Sigmoid colon (tissue), 6 donors: ENCODE measurements at regions not wholly inside any gene's neighbourhood (a gene's known extent, or its start where the extent isn't known, plus 50 kb on each side); places are given as distances from the start of the nearest gene placed in this dataset.

Experiments used
- DNase-seq: peaks from one replicate; pipeline ENCODE4 v3.0.0-alpha.2; 2019
- H3K27ac ChIP-seq, 4 donors: fragments of 200-600 bp; sonication (generic); one replicate each; pipeline ENCODE4 v1.5.1; 2016 to 2019; ENCODE audit warnings: mild to moderate bottlenecking in 1 of 4
- H3K27me3 ChIP-seq, 3 donors: fragments of 200-600 bp; sonication (generic); one replicate each; pipeline ENCODE4 v1.5.1; 2019; ENCODE audit warnings: mild to moderate bottlenecking in 1 of 3
- H3K36me3 ChIP-seq, 4 donors: fragments of 200-600 bp; sonication (generic); one replicate each; pipeline ENCODE4 v1.5.1; 2016 to 2019
- H3K4me1 ChIP-seq, 4 donors: fragments of 200-600 bp; sonication (generic); one replicate each; pipeline ENCODE4 v1.5.1; 2017 to 2019
- H3K4me3 ChIP-seq, 4 donors: fragments of 200-600 bp; sonication (generic); one replicate each; pipeline ENCODE4 v1.5.1; 2017 to 2019; ENCODE audit warnings: mild to moderate bottlenecking in 2 of 4, moderate library complexity in 1 of 4
- H3K9me3 ChIP-seq, 4 donors: fragments of 200-600 bp in 3 of 4; sonication (generic) in 3 of 4; one replicate each; pipeline versions ENCODE4 v1.5.1 to v1.6.1; 2013 to 2019
- CTCF ChIP-seq, 4 experiments: fragments of 450-650 bp in 3 of 4; fragments of 200-600 bp in 1 of 4; IDR thresholded peaks; one replicate each; pipeline ENCODE4 v1.5.1; 2016 to 2019; ENCODE audit warnings: antibody characterized with exemption in 4 of 4, mild to moderate bottlenecking in 3 of 4, moderate library complexity in 2 of 4
- EP300 ChIP-seq, 4 donors: sonication (generic); formaldehyde crosslinking; IDR thresholded peaks; one replicate each; pipeline ENCODE4 v1.6.1; 2017; ENCODE audit warnings: antibody characterized with exemption in 4 of 4
- POLR2A ChIP-seq, 2 donors: fragments of 450-650 bp; IDR thresholded peaks; one replicate each; pipeline ENCODE4 v1.6.1; 2016; ENCODE audit warnings: antibody characterized with exemption in 2 of 2, mild to moderate bottlenecking in 2 of 2, moderate library complexity in 2 of 2
- POLR2AphosphoS5 ChIP-seq, 4 donors: sonication (generic); formaldehyde crosslinking; IDR thresholded peaks; one replicate each; pipeline ENCODE4 v1.6.1; 2017; ENCODE audit warnings: antibody characterized with exemption in 4 of 4
- WGBS, 2 donors: extraction: QIAGEN DNeasy Blood & Tissue Kit; methylation state at CpG; one replicate each; pipeline ENCODE4 v1.1.7; 2013; 5-methylcytosine and 5-hydroxymethylcytosine counted together
- intact Hi-C: fragments of 100-400 bp; cut with DNase I; formaldehyde crosslinking; loops from one replicate; pipeline ENCODE4 v1.15.1; 2023
- donor health status: healthy with polysubstance abuse.
- donor health status: healthy.

- Histone ChIP-seq H3K4me1 (no peaks in the 10 kb centered on the region), H3K4me3 (no peak overlapping the region), H3K36me3 (no peaks in the 10 kb centered on the region), H3K27me3 (no peaks in the 10 kb centered on the region), H3K9me3 (peaks cover 0 to 8% (median 0%) of the 10 kb centered on the region in 4 donors), H3K27ac (no peak overlapping the region)
- WGBS, 2 donors = 89 to 93% methylated on average over 3 of the region's 3 CpGs
- TF ChIP-seq POLR2A (IDR thresholded peaks at IDR 0.05) (no peak), EP300 (IDR thresholded peaks at IDR 0.05) (no peak), POLR2AphosphoS5 (IDR thresholded peaks at IDR 0.05) (no peak), CTCF (IDR thresholded peaks at IDR 0.05) (no peak)
- DNase-seq = no peak
- intact Hi-C loops = no loop called here
Observed at GRCh38 chr6:91961236-91961635, 1374.4 kb upstream of the MAP3K7 start.

- Histone ChIP-seq H3K27ac (no peak overlapping the region), H3K9me3 (peaks cover 0 to 7% (median 0%) of the 10 kb centered on the region in 4 donors), H3K36me3 (no peaks in the 10 kb centered on the region), H3K4me3 (no peak overlapping the region), H3K4me1 (no peaks in the 10 kb centered on the region), H3K27me3 (no peaks in the 10 kb centered on the region)
- intact Hi-C loops = no loop called here
- no peak for DNase-seq
- 82 to 88% methylated on average over 2 of the region's 2 CpGs for WGBS, 2 donors
- TF ChIP-seq CTCF (IDR thresholded peaks at IDR 0.05) = no peak
- no peak for TF ChIP-seq EP300 (IDR thresholded peaks at IDR 0.05)
- TF ChIP-seq POLR2A (IDR thresholded peaks at IDR 0.05) = no peak
- no peak for TF ChIP-seq POLR2AphosphoS5 (IDR thresholded peaks at IDR 0.05)
Observed at GRCh38 chr6:91941838-91942237, 1355.0 kb upstream of the MAP3K7 start.

- H3K4me1 ChIP-seq = no peaks in the 10 kb centered on the region
- 95 to 97% methylated on average over 1 of the region's 1 CpG for WGBS, 2 donors
- H3K27ac ChIP-seq = no peak overlapping the region
- H3K4me3 ChIP-seq = no peak overlapping the region
- peaks cover 0 to 5% (median 0%) of the 10 kb centered on the region in 4 donors for H3K9me3 ChIP-seq
- DNase-seq = no peak
- no peaks in the 10 kb centered on the region for H3K36me3 ChIP-seq
- intact Hi-C loops = no loop called here
- TF ChIP-seq CTCF (IDR thresholded peaks at IDR 0.05) (no peak), POLR2AphosphoS5 (IDR thresholded peaks at IDR 0.05) (no peak), POLR2A (IDR thresholded peaks at IDR 0.05) (no peak), EP300 (IDR thresholded peaks at IDR 0.05) (no peak)
- H3K27me3 ChIP-seq = no peaks in the 10 kb centered on the region
Observed at GRCh38 chr6:91940801-91941200, 1353.9 kb upstream of the MAP3K7 start.

- no peak for DNase-seq
Observed at GRCh38 chr6:91926827-91927226, 1340.0 kb upstream of the MAP3K7 start.

More at GRCh38 chr6:91926827-91927226, 1340.0 kb upstream of the MAP3K7 start:
- no peak overlapping the region for H3K4me3 ChIP-seq
- no peak overlapping the region for H3K27ac ChIP-seq
- 92 to 95% methylated on average over 15 of the region's 15 CpGs for WGBS, 2 donors
- no peaks in the 10 kb centered on the region for H3K27me3 ChIP-seq
- intact Hi-C loops = no loop called here
- no peak for TF ChIP-seq EP300 (IDR thresholded peaks at IDR 0.05)
- TF ChIP-seq POLR2AphosphoS5 (IDR thresholded peaks at IDR 0.05) = no peak
- TF ChIP-seq POLR2A (IDR thresholded peaks at IDR 0.05) = no peak
- no peak for TF ChIP-seq CTCF (IDR thresholded peaks at IDR 0.05)
- no peaks in the 10 kb centered on the region for H3K4me1 ChIP-seq
- H3K9me3 ChIP-seq = peaks cover 0 to 3% (median 0%) of the 10 kb centered on the region in 4 donors
- no peaks in the 10 kb centered on the region for H3K36me3 ChIP-seq
